Esophagus (tissue), 2 donors: ENCODE measurements at regions not wholly inside any gene's neighbourhood (a gene's known extent, or its start where the extent isn't known, plus 50 kb on each side); places are given as distances from the start of the nearest gene placed in this dataset.

Source experiments
- H3K27ac ChIP-seq, 2 donors: one replicate each; pipeline ENCODE4 v1.5.1; 2013; ENCODE audit warnings: low read depth in 2 of 2, mild to moderate bottlenecking in 2 of 2, inconsistent platforms in 1 of 2, low read length in 1 of 2, moderate library complexity in 1 of 2
- H3K27me3 ChIP-seq, 2 donors: one replicate each; pipeline ENCODE4 v1.6.1; 2013; ENCODE audit warnings: low read length in 2 of 2, control low read depth in 1 of 2, mild to moderate bottlenecking in 1 of 2; ENCODE audit not compliant: insufficient read depth in 2 of 2, control insufficient read depth in 1 of 2
- H3K36me3 ChIP-seq, 2 donors: one replicate each; pipeline ENCODE4 v1.6.1; 2013; ENCODE audit warnings: low read length in 1 of 2; ENCODE audit not compliant: control insufficient read depth in 2 of 2, insufficient read depth in 2 of 2
- H3K4me1 ChIP-seq, 2 donors: one replicate each; pipeline ENCODE4 v1.6.1; 2013; ENCODE audit warnings: low read length in 1 of 2; ENCODE audit not compliant: control insufficient read depth in 2 of 2, insufficient read depth in 2 of 2
- H3K4me3 ChIP-seq, 2 donors: one replicate each; pipeline ENCODE4 v1.5.1; 2013; ENCODE audit warnings: low read length in 2 of 2, mild to moderate bottlenecking in 2 of 2, low read depth in 1 of 2, moderate library complexity in 1 of 2
- H3K9me3 ChIP-seq, 2 donors: one replicate each; pipeline ENCODE4 v1.6.1; 2013; ENCODE audit warnings: mild to moderate bottlenecking in 2 of 2, low read depth in 1 of 2, low read length in 1 of 2, moderate library complexity in 1 of 2; ENCODE audit not compliant: control insufficient read depth in 2 of 2, insufficient read depth in 1 of 2
- WGBS, 2 donors: extraction: QIAGEN DNeasy Blood & Tissue Kit; methylation state at CpG; one replicate each; pipeline ENCODE4 v1.1.7; 2013; 5-methylcytosine and 5-hydroxymethylcytosine counted together
- donor health status: healthy with polysubstance abuse.
- donor health status: Bipolar disorder and iron deficiency.

DNA sequence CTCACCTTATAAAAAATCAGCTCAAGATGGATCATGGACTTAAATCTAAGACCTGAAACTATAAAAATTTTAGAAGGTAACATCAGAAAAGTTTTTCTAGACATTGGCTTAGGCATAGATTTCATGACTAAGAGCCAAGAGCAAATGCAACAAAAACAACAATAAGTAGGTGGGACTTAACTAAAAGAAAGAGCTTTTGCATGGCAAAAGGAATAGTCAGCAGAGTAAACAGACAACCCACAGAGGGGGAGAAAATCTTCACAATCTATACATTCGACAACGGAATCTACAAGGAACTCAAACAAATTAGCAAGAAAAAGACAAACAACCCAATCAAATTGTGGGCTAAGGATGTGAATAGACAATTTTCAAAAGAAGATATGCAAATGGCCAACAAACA is 368.4 kb upstream of the KIF2B start:
- Histone ChIP-seq H3K4me1 (no peaks in the 10 kb centered on the region), H3K4me3 (no peak overlapping the region), H3K36me3 (no peaks in the 10 kb centered on the region), H3K27me3 (no peaks in the 10 kb centered on the region), H3K27ac (no peak overlapping the region), H3K9me3 (peaks cover 0 to 3% of the 10 kb centered on the region in 2 donors)
- WGBS, 2 donors: 23 to 33% methylated on average over 2 of the region's 2 CpGs

DNA sequence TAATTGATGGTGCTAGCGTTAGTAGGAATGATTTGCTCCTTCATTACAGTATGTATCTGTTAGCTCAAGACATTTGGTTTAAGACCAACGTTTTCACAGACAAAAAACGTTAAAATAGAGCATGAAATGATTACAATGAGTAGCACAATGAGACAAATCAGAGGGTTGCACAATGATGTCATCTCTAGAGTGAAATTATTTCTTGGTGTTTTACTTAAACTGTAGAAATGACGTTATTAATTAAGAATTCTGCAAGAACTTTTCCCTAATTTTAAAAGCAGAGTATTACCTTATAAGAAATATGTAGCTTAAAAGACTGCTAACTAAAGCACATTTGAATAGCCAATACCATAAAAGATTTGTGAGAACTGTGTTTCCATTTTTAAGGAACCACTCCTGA is 373.4 kb upstream of the KIF2B start:
- H3K27me3 ChIP-seq: no peaks in the 10 kb centered on the region
- 44 to 50% methylated on average over 4 of the region's 4 CpGs for WGBS, 2 donors
- H3K4me1 ChIP-seq: no peaks in the 10 kb centered on the region

DNA sequence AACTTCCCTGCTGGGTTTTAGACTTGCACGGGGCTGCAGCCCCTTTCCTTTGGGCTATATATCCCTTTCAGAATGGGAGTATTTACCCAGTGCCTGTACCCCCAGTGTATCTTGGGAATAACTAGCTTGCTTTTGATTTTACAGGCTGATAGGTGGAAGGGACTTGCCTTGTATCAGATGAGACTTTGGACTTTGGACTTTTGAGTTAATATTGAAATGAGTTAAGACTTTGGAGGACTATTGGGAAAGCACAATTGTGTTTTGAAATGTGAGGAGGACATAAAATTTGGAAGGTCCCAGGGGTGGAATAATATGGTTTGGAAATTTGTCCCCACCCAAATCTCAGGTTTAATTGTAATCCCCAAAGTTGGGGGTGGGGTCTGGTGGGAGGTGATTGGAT is 393.8 kb upstream of the KIF2B start:
- no peaks in the 10 kb centered on the region for H3K27me3 ChIP-seq
- no peaks in the 10 kb centered on the region for H3K36me3 ChIP-seq
- no peaks in the 10 kb centered on the region for H3K9me3 ChIP-seq
- WGBS, 2 donors: 65 to 68% methylated on average over 1 of the region's 1 CpG
- H3K4me3 ChIP-seq: no peak overlapping the region
- H3K27ac ChIP-seq: no peak overlapping the region
- no peaks in the 10 kb centered on the region for H3K4me1 ChIP-seq

More for the DNA sequence above, 373.4 kb upstream of the KIF2B start:
- H3K27ac ChIP-seq: no peak overlapping the region
- no peaks in the 10 kb centered on the region for H3K9me3 ChIP-seq
- H3K4me3 ChIP-seq: no peak overlapping the region
- H3K36me3 ChIP-seq: no peaks in the 10 kb centered on the region

DNA sequence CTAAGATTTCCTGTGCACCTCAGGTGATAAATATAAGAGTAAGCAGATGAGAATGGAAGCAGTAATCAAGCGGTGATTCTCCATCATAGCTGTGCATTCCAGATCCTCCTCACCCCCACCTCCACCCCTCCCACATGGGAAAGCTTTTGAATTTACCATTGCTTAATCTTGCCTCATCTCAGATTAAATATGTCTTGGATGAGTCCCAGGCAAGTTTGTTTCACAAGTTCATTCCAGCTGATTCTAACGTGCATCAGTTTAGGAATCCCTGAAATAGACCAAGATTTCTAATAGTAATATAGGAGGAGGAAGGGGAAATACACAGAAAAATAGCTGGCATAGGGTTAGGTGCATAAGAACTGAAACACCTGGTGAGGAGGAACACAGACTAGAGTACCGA is 396.2 kb upstream of the KIF2B start:
- WGBS, 2 donors: 62 to 63% methylated on average over 3 of the region's 3 CpGs
- H3K27me3 ChIP-seq: no peaks in the 10 kb centered on the region
- no peak overlapping the region for H3K27ac ChIP-seq
- H3K9me3 ChIP-seq: no peaks in the 10 kb centered on the region
- no peaks in the 10 kb centered on the region for H3K36me3 ChIP-seq
- H3K4me3 ChIP-seq: no peak overlapping the region
- no peaks in the 10 kb centered on the region for H3K4me1 ChIP-seq

DNA sequence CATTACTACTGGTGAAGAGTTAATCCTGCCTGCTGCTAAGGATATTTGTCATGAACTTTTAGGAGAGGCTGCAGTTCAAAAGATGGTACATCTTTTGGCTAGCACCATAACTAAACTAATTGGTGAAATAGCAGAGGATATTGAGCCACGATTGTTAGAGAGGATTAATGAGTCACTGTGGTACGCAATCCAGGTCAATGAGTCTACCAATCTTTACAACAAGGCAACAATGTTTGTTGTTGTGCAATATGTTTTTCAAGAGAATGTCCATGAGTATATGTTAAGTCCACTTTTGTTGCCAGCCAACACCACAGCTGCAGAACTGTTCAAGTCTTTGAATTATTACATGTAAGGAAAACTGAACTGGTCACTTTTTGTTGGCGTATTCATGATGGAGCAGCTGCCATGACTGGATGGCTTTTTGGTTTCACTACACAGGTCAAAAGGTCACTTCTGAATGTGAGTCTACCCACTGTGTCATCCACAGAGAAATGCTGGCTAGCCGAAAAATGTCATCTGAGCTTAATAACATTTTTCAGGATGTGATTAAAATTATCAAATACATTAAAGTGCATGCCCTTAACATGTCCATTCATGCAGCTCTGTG is 402.6 kb upstream of the KIF2B start:
- no peaks in the 10 kb centered on the region for H3K9me3 ChIP-seq
- H3K27ac ChIP-seq: no peak overlapping the region
- H3K27me3 ChIP-seq: no peaks in the 10 kb centered on the region
- no peak overlapping the region for H3K4me3 ChIP-seq
- no peaks in the 10 kb centered on the region for H3K36me3 ChIP-seq
- 70 to 75% methylated on average over 4 of the region's 4 CpGs for WGBS, 2 donors
- H3K4me1 ChIP-seq: no peaks in the 10 kb centered on the region

DNA sequence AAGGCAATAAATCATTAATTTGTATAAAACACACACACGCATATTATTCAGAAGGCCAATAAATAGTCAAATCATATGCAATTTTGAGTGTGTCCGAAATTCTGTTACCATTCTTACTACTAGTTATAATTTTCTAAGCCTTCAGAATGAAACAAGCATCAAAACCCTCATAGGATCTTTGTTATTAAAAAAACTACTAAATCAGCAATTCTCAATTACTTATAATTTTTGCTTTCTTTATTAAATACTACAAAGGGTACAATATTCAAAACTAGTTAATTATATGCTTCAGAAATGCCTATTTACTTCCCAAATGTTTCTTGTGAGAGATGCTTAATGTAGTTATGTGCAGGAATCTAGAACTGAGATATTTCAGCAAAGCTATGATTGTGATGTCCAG is 413.1 kb upstream of the KIF2B start:
- no peak overlapping the region for H3K27ac ChIP-seq
- H3K9me3 ChIP-seq: no peaks in the 10 kb centered on the region
- no peak overlapping the region for H3K4me3 ChIP-seq
- WGBS, 2 donors: 57 to 68% methylated on average over 2 of the region's 2 CpGs
- no peaks in the 10 kb centered on the region for H3K27me3 ChIP-seq
- H3K4me1 ChIP-seq: no peaks in the 10 kb centered on the region
- H3K36me3 ChIP-seq: no peaks in the 10 kb centered on the region

DNA sequence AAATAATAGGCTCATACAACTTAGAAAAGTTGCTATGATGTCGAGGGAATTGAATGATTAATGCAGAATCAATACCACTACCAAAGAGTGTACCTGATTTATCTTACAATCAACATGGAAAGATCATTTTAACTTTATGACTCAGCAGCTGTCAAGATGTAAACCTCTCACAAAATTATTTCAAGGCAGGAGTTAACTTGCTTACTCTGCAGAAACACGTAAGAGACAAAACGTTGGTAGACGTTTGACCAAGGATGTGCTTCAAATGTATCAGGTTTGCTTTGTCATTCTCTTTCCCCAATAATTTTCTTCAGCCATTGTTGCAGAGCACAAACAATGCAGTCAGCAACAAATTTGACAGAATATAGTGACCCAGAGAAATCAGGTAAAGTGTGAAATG is 415.8 kb upstream of the KIF2B start:
- H3K27me3 ChIP-seq: no peaks in the 10 kb centered on the region
- WGBS, 2 donors: 60 to 66% methylated on average over 4 of the region's 4 CpGs
- no peak overlapping the region for H3K27ac ChIP-seq
- no peaks in the 10 kb centered on the region for H3K9me3 ChIP-seq
- H3K36me3 ChIP-seq: no peaks in the 10 kb centered on the region
- peaks cover 0 to 2% of the 10 kb centered on the region in 2 donors for H3K4me1 ChIP-seq
- H3K4me3 ChIP-seq: no peak overlapping the region

DNA sequence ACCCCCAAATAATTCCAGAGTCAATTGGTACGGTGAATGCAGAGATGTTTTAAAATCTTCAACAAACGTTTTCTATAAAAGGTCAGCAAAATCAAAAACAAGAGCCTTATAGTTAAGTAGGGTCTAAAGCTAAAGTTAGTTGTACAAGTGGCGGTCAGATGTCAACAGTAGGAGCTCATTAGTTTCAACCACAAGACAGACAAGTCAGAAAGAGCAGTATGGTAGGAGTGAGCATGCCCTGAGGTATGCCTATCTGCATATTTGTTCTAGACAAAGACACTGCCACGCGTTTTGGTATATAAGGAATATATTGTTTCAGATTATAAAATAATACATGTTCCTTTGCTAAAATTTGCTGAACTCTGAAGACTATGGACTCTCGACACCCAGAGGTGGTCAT is 431.5 kb upstream of the KIF2B start:
- Histone ChIP-seq H3K27ac (no peak overlapping the region), H3K9me3 (no peaks in the 10 kb centered on the region), H3K27me3 (no peaks in the 10 kb centered on the region), H3K4me3 (no peak overlapping the region), H3K4me1 (no peaks in the 10 kb centered on the region), H3K36me3 (no peaks in the 10 kb centered on the region)
- WGBS, 2 donors: 83 to 85% methylated on average over 6 of the region's 6 CpGs

DNA sequence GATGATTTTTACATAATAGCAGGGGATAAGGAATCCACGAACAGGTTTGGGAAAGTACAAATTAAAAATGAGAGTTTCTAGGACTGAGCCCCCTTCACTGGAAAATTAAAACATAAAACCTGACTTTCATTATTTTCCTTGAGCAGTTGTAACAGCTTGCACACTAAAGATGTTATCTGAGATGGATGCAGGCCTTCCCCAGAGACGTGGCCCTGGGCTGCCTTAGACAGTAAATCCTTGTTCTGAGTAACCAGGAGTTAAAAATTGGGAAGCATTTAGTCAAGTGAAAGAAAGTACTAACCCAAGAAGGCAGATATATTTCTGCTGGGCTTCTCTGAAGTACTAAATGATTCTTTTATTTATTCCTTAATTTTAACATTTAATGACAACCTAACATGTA is 432.2 kb upstream of the KIF2B start:
- Histone ChIP-seq H3K4me3 (no peak overlapping the region), H3K9me3 (no peaks in the 10 kb centered on the region), H3K27ac (no peak overlapping the region), H3K27me3 (no peaks in the 10 kb centered on the region), H3K36me3 (no peaks in the 10 kb centered on the region), H3K4me1 (no peaks in the 10 kb centered on the region)
- 44 to 49% methylated on average over 2 of the region's 2 CpGs for WGBS, 2 donors

DNA sequence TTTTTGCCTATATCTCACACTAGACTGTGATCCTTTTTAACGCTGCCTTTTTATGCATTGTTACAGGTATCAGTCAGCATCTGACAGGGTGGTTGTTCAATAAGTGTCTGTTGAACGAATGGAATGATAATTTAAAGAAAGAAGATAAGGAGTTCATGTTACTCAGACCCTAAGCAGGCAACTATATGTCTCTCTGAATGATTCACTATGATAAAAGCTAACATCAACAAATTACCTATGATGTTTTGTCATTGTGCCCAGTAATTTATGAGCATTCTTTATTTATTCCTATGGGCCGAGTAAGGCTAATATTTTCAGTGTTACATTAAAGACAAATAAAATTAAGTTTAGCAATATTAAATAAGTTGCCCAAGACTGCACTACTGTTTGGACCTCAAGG is 435.0 kb upstream of the KIF2B start:
- 66 to 67% methylated on average over 3 of the region's 3 CpGs for WGBS, 2 donors
- H3K27me3 ChIP-seq: no peaks in the 10 kb centered on the region
- H3K4me3 ChIP-seq: no peak overlapping the region
- no peaks in the 10 kb centered on the region for H3K9me3 ChIP-seq
- no peak overlapping the region for H3K27ac ChIP-seq
- no peaks in the 10 kb centered on the region for H3K4me1 ChIP-seq
- H3K36me3 ChIP-seq: no peaks in the 10 kb centered on the region
